ENCODE measurements at regions not wholly inside any gene's neighbourhood (a gene's known extent, or its start where the extent isn't known, plus 50 kb on each side); places are given as distances from the start of the nearest gene placed in this dataset.
A peak's percentile ranks its signal among the peaks of the same experiment; 100 is the strongest.

DNA sequence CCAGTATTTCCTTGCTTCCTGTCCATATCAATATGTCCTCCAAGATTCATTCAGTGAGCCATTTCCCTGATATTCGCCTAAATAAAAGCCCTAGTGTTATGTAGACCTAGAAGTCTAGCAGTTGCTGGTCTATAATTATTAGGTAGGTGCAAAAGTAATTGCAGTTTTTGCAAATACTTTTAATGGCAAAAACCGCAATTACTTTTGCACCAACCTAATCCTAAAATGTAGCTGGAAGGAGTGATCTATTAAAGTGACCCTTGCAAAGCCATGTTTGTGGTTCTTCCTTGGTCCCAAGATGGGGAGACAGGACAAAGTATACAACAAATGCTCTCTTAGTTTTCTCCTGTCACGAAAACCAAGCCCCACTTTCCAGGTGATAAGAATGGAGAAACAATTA, 193.0 kb downstream of the IDS start:
- H3K27ac ChIP-seq = no peak overlapping the region
- TF ChIP-seq, protein P1, sequence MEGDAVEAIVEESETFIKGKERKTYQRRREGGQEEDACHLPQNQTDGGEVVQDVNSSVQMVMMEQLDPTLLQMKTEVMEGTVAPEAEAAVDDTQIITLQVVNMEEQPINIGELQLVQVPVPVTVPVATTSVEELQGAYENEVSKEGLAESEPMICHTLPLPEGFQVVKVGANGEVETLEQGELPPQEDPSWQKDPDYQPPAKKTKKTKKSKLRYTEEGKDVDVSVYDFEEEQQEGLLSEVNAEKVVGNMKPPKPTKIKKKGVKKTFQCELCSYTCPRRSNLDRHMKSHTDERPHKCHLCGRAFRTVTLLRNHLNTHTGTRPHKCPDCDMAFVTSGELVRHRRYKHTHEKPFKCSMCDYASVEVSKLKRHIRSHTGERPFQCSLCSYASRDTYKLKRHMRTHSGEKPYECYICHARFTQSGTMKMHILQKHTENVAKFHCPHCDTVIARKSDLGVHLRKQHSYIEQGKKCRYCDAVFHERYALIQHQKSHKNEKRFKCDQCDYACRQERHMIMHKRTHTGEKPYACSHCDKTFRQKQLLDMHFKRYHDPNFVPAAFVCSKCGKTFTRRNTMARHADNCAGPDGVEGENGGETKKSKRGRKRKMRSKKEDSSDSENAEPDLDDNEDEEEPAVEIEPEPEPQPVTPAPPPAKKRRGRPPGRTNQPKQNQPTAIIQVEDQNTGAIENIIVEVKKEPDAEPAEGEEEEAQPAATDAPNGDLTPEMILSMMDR (conservative IDR thresholded peaks at IDR 0.05) = no peak

DNA sequence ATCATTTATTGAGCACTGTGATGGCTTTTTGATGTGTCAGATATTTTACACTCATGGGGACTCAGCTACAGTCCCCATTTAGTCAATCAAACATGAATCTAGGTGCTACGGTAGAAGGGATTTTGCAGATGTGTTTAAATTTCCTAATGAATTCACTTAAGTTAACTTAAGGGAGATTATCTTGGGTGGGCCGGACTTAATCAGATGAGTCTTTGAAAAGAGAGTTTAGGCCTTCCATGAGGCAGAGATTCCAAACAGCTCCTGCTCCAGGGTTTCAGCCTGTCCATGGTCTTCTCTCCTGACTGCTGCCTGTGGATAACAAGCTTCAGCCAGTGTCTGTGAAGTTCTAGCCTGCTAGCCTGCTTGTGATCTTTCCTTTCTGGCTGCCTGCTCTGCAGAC, 202.4 kb downstream of the IDS start:
- TF ChIP-seq, protein P1 (conservative IDR thresholded peaks at IDR 0.05) = no peak
- H3K27ac ChIP-seq = no peak overlapping the region

DNA sequence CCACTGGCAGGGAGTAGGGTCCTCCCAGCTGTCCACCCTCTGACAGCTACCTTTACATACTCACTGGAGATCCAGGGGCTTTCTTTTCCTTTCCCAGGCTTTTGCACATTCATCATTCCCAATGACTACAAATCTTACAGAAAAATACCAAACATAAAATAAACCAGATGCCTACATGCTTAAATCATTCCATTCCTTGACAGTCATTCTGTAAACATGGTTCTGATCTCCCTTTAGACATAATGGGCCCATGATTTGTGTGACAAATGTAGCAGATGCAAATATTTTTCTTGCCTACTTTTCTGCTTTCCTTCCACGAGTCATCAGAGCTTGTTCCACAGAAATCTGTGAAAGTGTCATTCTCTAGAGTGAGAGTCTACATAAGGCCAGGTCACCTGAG, 207.0 kb downstream of the IDS start:
- TF ChIP-seq, protein P1 (conservative IDR thresholded peaks at IDR 0.05) = no peak
- H3K27ac ChIP-seq = no peak overlapping the region

DNA sequence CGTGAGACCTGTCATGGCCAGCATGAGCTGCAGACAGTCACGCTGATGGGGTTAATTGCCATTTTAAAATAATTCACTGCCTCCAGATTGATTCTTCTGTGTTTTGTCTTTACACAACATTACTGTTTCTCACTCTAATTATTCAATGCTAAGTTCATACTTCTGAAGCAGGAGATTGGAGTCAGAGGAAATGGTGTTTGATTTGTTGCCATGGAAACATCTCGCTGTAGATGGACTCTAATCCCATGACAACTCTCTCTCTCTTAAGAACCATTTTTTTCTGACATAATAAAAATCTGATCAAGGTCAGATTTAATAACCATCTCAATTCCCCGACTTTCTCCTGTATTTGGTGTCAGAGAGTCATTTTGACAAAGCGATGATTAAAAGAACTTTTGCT, 209.0 kb downstream of the IDS start:
- no peak overlapping the region for H3K27ac ChIP-seq
- TF ChIP-seq, protein P1 (conservative IDR thresholded peaks at IDR 0.05) = no peak

DNA sequence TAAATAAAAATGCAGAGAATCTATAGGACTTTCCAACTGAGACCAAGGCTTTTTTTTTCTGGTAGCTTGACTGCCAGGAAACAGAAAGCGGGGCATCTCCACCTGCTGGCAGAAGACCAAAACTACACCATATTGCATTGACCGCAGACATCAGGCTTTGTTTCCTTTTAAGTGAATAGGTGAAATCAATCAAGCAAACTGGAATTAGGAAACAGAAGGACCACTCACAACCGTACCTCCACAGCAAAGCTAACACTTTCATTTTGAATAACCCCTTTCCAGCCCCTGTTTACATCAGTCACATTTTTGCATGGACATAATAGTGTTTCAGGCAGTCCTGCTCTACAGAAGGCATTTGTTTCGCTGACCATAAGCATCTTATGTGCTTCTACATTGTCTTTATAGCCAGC, 218.2 kb downstream of the IDS start:
- TF ChIP-seq, protein P1 (conservative IDR thresholded peaks at IDR 0.05) = peak; percentile 78
- no peak overlapping the region for H3K27ac ChIP-seq

DNA sequence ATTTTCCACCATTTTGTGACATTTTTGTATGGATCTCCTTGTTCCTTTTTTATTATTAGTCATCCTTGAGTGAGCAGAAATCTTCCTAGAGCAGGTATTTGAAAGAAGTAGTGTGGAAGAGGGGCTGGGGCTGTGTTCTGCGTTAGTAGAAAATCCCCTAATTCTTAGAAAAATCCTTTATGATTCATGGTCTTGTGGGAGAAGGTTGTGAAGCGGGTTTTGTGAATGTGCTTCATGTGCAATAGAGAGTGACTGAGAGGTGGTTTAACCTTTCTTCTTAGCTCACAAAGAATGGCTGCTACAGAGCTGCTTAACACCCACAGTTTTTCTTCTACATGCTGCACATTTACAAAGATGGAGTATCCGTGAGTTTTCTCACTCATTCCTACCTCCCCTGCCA, 220.5 kb downstream of the IDS start:
- TF ChIP-seq, protein P1 (conservative IDR thresholded peaks at IDR 0.05) = no peak
- H3K27ac ChIP-seq = no peak overlapping the region

DNA sequence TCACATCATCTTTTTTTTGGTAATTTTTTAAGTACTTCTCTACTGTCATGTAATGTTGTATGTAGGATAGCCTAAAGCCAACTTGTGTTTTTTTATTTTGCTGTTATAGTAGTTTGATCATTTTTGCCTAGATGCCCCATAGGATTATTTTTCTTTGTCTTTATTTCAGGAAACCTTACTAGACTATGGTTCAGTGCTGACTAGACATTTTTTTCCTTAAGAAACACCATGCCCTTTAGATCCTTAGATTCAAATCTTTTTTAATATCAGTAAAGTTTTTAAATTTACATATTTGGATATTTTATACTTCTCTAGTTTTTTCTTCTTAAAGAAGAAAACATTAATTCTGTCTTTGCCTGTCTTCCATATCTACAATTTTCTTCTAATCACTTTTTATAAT, 221.3 kb downstream of the IDS start:
- TF ChIP-seq, protein P1 (conservative IDR thresholded peaks at IDR 0.05) = no peak
- H3K27ac ChIP-seq = no peak overlapping the region

DNA sequence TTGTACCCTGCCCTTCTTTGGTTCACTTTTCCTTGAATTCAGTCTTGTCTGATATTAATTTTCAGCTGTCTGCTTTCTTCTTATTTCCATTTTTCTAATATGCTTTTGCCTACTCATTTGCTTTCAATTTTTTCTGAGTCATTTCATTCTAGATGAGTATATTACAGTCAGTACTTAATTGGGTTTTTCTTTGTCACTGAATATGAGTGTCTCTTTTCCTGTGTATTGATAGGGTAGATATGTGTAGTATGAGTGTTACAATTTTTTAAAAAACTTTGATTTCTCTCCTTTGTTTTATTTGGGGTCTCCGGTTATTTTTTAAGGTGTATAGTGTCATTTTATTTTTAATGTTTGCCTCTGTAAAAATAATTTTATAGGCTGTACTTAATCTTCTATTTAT, 222.2 kb downstream of the IDS start:
- TF ChIP-seq, protein P1 (conservative IDR thresholded peaks at IDR 0.05) = no peak
- H3K27ac ChIP-seq = no peak overlapping the region
